Endothelial cell of umbilical vein (primary cell): ENCODE measurements at regions not wholly inside any gene's neighbourhood (a gene's known extent, or its start where the extent isn't known, plus 50 kb on each side); places are given as distances from the start of the nearest gene placed in this dataset.

Experiments used
- BruUV-seq: library from RNA; stranded (reverse); fragments of 400-500 nt; replicated peaks from 2 replicates; lab custom pipeline; 2021; lab: Mats Ljungman, UMichigan
- CTCF ChIA-PET: fragments of 300-600, 350-600 bp; sonication (Branson Sonifier 250); formaldehyde crosslinking; loops from one replicate; lab custom pipeline; 2021; ENCODE audit warnings: antibody characterized with exemption, inconsistent platforms; lab: Charles Lee
- POLR2A ChIA-PET: fragments of 300-600, 350-600 bp; sonication (Branson Sonifier 250); formaldehyde crosslinking; loops from one replicate; lab custom pipeline; 2021; ENCODE audit warnings: antibody characterized with exemption, inconsistent platforms; lab: Charles Lee
- DNase-seq: peaks from one replicate; pipeline ENCODE4 v3.0.0-alpha.2; 2011; ENCODE audit warnings: low read depth, low spot score
- FAIRE-seq: peaks from 2 replicates; lab custom pipeline; 2011; peaks lifted over from hg19 to GRCh38; lab: Jason Lieb, UNC
- H2AFZ ChIP-seq: 2 replicates; pipeline ENCODE4 v1.6.0; 2012; ENCODE audit warnings: low read depth, low read length, control low read depth, inconsistent platforms
- H3K27ac ChIP-seq: 2 replicates; pipeline ENCODE4 v1.5.1; 2011; ENCODE audit warnings: low read depth, mild to moderate bottlenecking, control low read depth, low read length, moderate library complexity; ENCODE audit not compliant: insufficient read depth
- H3K27me3 ChIP-seq, 2 experiments: 2 replicates each; pipeline versions ENCODE4 v1.6.0 to v1.6.1; 2011; ENCODE audit warnings: low read length in 2 of 2, mixed read lengths in 1 of 2; ENCODE audit not compliant: control insufficient read depth in 2 of 2, insufficient read depth in 2 of 2
- H3K36me3 ChIP-seq, 2 experiments: 2 replicates in 1 of 2; 3 replicates in 1 of 2; pipeline ENCODE4 v1.5.1; 2011; ENCODE audit warnings: low read length in 2 of 2, mild to moderate bottlenecking in 1 of 2, moderate library complexity in 1 of 2; ENCODE audit not compliant: control insufficient read depth in 2 of 2, insufficient read depth in 2 of 2; ENCODE audit errors: extremely low read depth in 1 of 2
- H3K4me1 ChIP-seq: 3 replicates; pipeline ENCODE4 v1.5.1; 2011; ENCODE audit warnings: mild to moderate bottlenecking, low read length; ENCODE audit not compliant: control insufficient read depth, insufficient read depth; ENCODE audit errors: extremely low read depth
- H3K4me2 ChIP-seq: 2 replicates; pipeline ENCODE4 v1.6.1; 2011; ENCODE audit warnings: low read length, control low read depth, mixed read lengths; ENCODE audit not compliant: insufficient read depth
- H3K4me3 ChIP-seq, 3 experiments: fragments of 200-600 bp in 1 of 3; sonication (generic), shearing (Covaris generic) in 1 of 3; replicated peaks in 1 of 3; 2 replicates each; pipeline ENCODE4 v1.5.1; 2011 to 2016; ENCODE audit warnings: control low read depth in 3 of 3, low read length in 3 of 3, mild to moderate bottlenecking in 2 of 3, inconsistent platforms in 1 of 3, low read depth in 1 of 3, moderate library complexity in 1 of 3; ENCODE audit not compliant: insufficient read depth in 1 of 3
- H3K79me2 ChIP-seq: 2 replicates; pipeline ENCODE4 v1.6.0; 2012; ENCODE audit warnings: low read length, inconsistent platforms; ENCODE audit not compliant: control insufficient read depth, insufficient read depth
- H3K9ac ChIP-seq: replicated peaks from 2 replicates; pipeline ENCODE3; 2011; ENCODE audit warnings: low read length, control low read depth; ENCODE audit not compliant: insufficient read depth; ENCODE audit errors: extremely low read depth
- H3K9me1 ChIP-seq: replicated peaks from 3 replicates; pipeline ENCODE4 v1.6.0; 2011; ENCODE audit warnings: mild to moderate bottlenecking, low read length; ENCODE audit not compliant: control insufficient read depth, insufficient read depth; ENCODE audit errors: extremely low read depth
- H3K9me3 ChIP-seq: replicated peaks from 2 replicates; pipeline ENCODE4 v1.5.1; 2012; ENCODE audit warnings: low read length, inconsistent platforms; ENCODE audit not compliant: control insufficient read depth, insufficient read depth
- H4K20me1 ChIP-seq: replicated peaks from 2 replicates; pipeline ENCODE3; 2011; ENCODE audit warnings: mild to moderate bottlenecking, low read length; ENCODE audit not compliant: control insufficient read depth, insufficient read depth; ENCODE audit errors: extremely low read depth
- EZH2 ChIP-seq: IDR thresholded peaks from 2 replicates; pipeline ENCODE4 v1.6.1; 2012; ENCODE audit warnings: borderline replicate concordance, low read depth, mild to moderate bottlenecking, moderate library complexity, low read length, inconsistent platforms; ENCODE audit not compliant: severe bottlenecking
- GATA2 ChIP-seq: IDR thresholded peaks from 2 replicates; pipeline ENCODE4 v1.7.0; 2011; ENCODE audit warnings: low read depth, mild to moderate bottlenecking, moderate library complexity, mixed read lengths, low read length; ENCODE audit not compliant: insufficient read length, insufficient read depth
- JUN ChIP-seq: IDR thresholded peaks from 2 replicates; pipeline ENCODE4 v1.6.1; 2011; ENCODE audit warnings: borderline replicate concordance, low read depth; ENCODE audit not compliant: insufficient read length, insufficient read depth
- MAX ChIP-seq: IDR thresholded peaks from 2 replicates; pipeline ENCODE4 v1.6.1; 2011; ENCODE audit not compliant: insufficient read depth, insufficient read length
- POLR2A ChIP-seq: IDR thresholded peaks from 2 replicates; pipeline ENCODE4 v1.6.1; 2012; ENCODE audit warnings: low read depth, mild to moderate bottlenecking, control low read depth, low read length
- POLR2AphosphoS5 ChIP-seq: IDR thresholded peaks from 2 replicates; pipeline ENCODE4 v1.6.1; 2012; ENCODE audit warnings: low read depth, mild to moderate bottlenecking, control low read depth, low read length, moderate library complexity; ENCODE audit not compliant: insufficient read depth
- dilution Hi-C: fragments of 300-500 bp; cut with MboI; formaldehyde crosslinking; loops from one replicate; pipeline ENCODE4 v1.15.0; 2019; ENCODE audit warnings: low sequenced_read_pairs; ENCODE audit not compliant: extremely low pct_ligation_motif_present
- intact Hi-C: fragments of 100-400 bp; cut with micrococcal nuclease; formaldehyde crosslinking; loops from one replicate; pipeline ENCODE4 v1.10.0; 2022
- TF ChIP-seq, protein P1 (sequence below), 2 donors: IDR thresholded peaks; 1 replicate in 1 of 2; 2 replicates in 1 of 2; pipeline ENCODE4 v1.5.1; 2011; ENCODE audit warnings: low read length in 2 of 2, mild to moderate bottlenecking in 2 of 2, moderate library complexity in 2 of 2, control low read depth in 1 of 2, inconsistent platforms in 1 of 2, low read depth in 1 of 2; ENCODE audit not compliant: insufficient read depth in 1 of 2; ENCODE audit errors: extremely low read depth in 1 of 2

DNA sequence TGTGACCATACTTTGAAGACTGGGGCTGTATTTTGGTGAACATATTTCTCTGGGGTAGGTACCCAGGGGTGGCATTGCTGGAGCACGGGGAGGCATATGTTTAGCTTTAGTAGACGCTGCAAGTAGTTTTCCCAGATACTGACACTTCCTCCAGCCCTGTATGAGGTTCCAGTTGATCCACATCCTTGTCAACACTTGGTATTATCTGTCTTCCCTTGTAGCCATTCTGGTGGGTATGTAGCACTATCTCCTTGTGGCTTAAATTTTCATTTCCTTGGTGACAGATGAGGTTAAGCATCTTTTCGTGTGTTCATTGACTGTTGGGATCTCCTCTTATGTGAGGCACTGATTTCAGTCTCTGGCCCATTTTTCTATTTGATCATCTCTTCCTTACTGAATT lies 179.1 kb downstream of the PHETA1 start:
- intact Hi-C loops, result no loop called here

More for the DNA sequence above, 179.1 kb downstream of the PHETA1 start:
- DNase-seq, result no peak
- Histone ChIP-seq H3K27me3 (no peaks in the 10 kb centered on the region), H2AFZ (no peak overlapping the region), H3K9ac (no peak overlapping the region), H3K9me3 (no peaks in the 10 kb centered on the region), H3K9me1 (no peaks in the 10 kb centered on the region), H4K20me1 (no peaks in the 10 kb centered on the region), H3K4me2 (no peak overlapping the region), H3K79me2 (no peaks in the 10 kb centered on the region), H3K36me3 (no peaks in the 10 kb centered on the region), H3K4me3 (no peak overlapping the region), H3K27ac (no peak overlapping the region), H3K4me1 (no peaks in the 10 kb centered on the region)
- dilution Hi-C loops, result no loop called here
- ChIA-PET POLR2A (no interaction called here), CTCF (no interaction called here)
- no TSS peak for BruUV-seq
- FAIRE-seq, result no peak
- no peak for TF ChIP-seq MAX
- no peak for TF ChIP-seq GATA2
- no peak for TF ChIP-seq POLR2A
- TF ChIP-seq EZH2, result no peak
- no peak for TF ChIP-seq JUN
- TF ChIP-seq POLR2AphosphoS5, result no peak
- TF ChIP-seq, protein P1, sequence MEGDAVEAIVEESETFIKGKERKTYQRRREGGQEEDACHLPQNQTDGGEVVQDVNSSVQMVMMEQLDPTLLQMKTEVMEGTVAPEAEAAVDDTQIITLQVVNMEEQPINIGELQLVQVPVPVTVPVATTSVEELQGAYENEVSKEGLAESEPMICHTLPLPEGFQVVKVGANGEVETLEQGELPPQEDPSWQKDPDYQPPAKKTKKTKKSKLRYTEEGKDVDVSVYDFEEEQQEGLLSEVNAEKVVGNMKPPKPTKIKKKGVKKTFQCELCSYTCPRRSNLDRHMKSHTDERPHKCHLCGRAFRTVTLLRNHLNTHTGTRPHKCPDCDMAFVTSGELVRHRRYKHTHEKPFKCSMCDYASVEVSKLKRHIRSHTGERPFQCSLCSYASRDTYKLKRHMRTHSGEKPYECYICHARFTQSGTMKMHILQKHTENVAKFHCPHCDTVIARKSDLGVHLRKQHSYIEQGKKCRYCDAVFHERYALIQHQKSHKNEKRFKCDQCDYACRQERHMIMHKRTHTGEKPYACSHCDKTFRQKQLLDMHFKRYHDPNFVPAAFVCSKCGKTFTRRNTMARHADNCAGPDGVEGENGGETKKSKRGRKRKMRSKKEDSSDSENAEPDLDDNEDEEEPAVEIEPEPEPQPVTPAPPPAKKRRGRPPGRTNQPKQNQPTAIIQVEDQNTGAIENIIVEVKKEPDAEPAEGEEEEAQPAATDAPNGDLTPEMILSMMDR (IDR thresholded peaks at IDR 0.05; ENCODE audit: extremely low read depth in 1 of 2, insufficient read depth in 1 of 2, low read depth in 1 of 2, low read length in 2 of 2), result no peak
